Fibroblast of skin of left quadriceps (primary cell): ENCODE measurements at regions not wholly inside any gene's neighbourhood (a gene's known extent, or its start where the extent isn't known, plus 50 kb on each side); places are given as distances from the start of the nearest gene placed in this dataset.
A peak's percentile ranks its signal among the peaks of the same experiment; 100 is the strongest.
"Not testable (repeated sequence)": the region's sequence is repeated elsewhere in the genome, so short reads cannot be mapped to it uniquely, and the experiment has no call there.

Experiments
- DNase-seq, 2 experiments: peaks; one replicate each; pipeline ENCODE4 v3.0.0-alpha.2; 2013; ENCODE audit warnings: low read depth in 2 of 2

GRCh38 chr13:99075268-99076191 is 97.7 kb upstream of the DOCK9 start:
- DNase-seq: no peak

GRCh38 chr13:99078017-99078771 is 100.3 kb upstream of the DOCK9 start:
- DNase-seq: no peak

- DNase-seq: no peak
Observed at GRCh38 chr13:99080131-99080530, 102.3 kb upstream of the DOCK9 start.

GRCh38 chr13:99083981-99084380 is 106.1 kb upstream of the DOCK9 start:
- DNase-seq: no peak

- no peak for DNase-seq
Observed at GRCh38 chr13:99085139-99085807, 107.4 kb upstream of the DOCK9 start.

- no peak for DNase-seq
Observed at GRCh38 chr13:99085808-99086266, 108.0 kb upstream of the DOCK9 start.

GRCh38 chr13:99086267-99087097 is 108.6 kb upstream of the DOCK9 start:
- no peak for DNase-seq

GRCh38 chr13:99087098-99087953 is 109.5 kb upstream of the DOCK9 start:
- peak; percentile 52 to 58 for DNase-seq

- no peak for DNase-seq
Observed at GRCh38 chr13:99087954-99088491, 110.2 kb upstream of the DOCK9 start.

- no peak for DNase-seq
Observed at GRCh38 chr13:99093997-99094396, 106.7 kb upstream of the UBAC2 start.

- not testable (repeated sequence) for DNase-seq
Observed at GRCh38 chr13:99101831-99102230, 98.8 kb upstream of the UBAC2 start.

GRCh38 chr13:99103536-99103935 is 97.1 kb upstream of the UBAC2 start:
- DNase-seq: peak; percentile 17 to 20

GRCh38 chr13:99104396-99104795 is 96.3 kb upstream of the UBAC2 start:
- DNase-seq: no peak

- DNase-seq: no peak
Observed at GRCh38 chr13:99105160-99105559, 95.5 kb upstream of the UBAC2 start.

- no peak for DNase-seq
Observed at GRCh38 chr13:99113351-99113750, 87.3 kb upstream of the UBAC2 start.

- DNase-seq: no peak
Observed at GRCh38 chr13:99118179-99118578, 82.5 kb upstream of the UBAC2 start.

GRCh38 chr13:99119656-99120055 is 81.0 kb upstream of the UBAC2 start:
- DNase-seq: no peak

GRCh38 chr13:99120751-99121150 is 79.9 kb upstream of the UBAC2 start:
- no peak for DNase-seq

- DNase-seq: no peak
Observed at GRCh38 chr13:99122171-99122570, 78.5 kb upstream of the UBAC2 start.
